Activated CD8-positive, alpha-beta T cell treated with anti-CD3 and anti-CD28 coated beads for 36 hours (primary cell): ENCODE measurements at regions not wholly inside any gene's neighbourhood (a gene's known extent, or its start where the extent isn't known, plus 50 kb on each side); places are given as distances from the start of the nearest gene placed in this dataset.
"Not testable (repeated sequence)": the region's sequence is repeated elsewhere in the genome, so short reads cannot be mapped to it uniquely, and the experiment has no call there.

Experiments used
- ATAC-seq: fragments of 200-7000 bp; cut with Tn5 transposase; one replicate; pipeline ENCODE4 v1.10.0; 2021; ENCODE audit warnings: mild to moderate bottlenecking, moderate library complexity
- CTCF ChIA-PET: fragments of 350-600 bp; sonication (Branson Sonifier 250); formaldehyde crosslinking; loops from one replicate; lab custom pipeline; 2021; ENCODE audit warnings: antibody characterized with exemption; lab: Charles Lee
- POLR2A ChIA-PET: fragments of 350-600 bp; sonication (Branson Sonifier 250); formaldehyde crosslinking; loops from one replicate; lab custom pipeline; 2021; ENCODE audit warnings: antibody characterized with exemption; lab: Charles Lee
- DNase-seq: peaks from one replicate; pipeline ENCODE4 v3.0.0-alpha.2; 2020
- H3K27ac Mint-ChIP-seq: one replicate; pipeline ENCODE4 v1.8.0; 2021; ENCODE audit warnings: mild to moderate bottlenecking, mixed read lengths
- H3K27me3 Mint-ChIP-seq: one replicate; pipeline ENCODE4 v1.8.0; 2021; ENCODE audit warnings: mixed read lengths
- H3K36me3 Mint-ChIP-seq: one replicate; pipeline ENCODE4 v1.8.0; 2021; ENCODE audit warnings: low read depth, mixed read lengths
- H3K4me1 Mint-ChIP-seq: one replicate; pipeline ENCODE4 v1.8.0; 2021; ENCODE audit warnings: low read depth, mixed read lengths
- H3K4me3 Mint-ChIP-seq: one replicate; pipeline ENCODE4 v1.8.0; 2021; ENCODE audit warnings: mild to moderate bottlenecking, moderate library complexity, mixed read lengths
- H3K9me3 Mint-ChIP-seq: one replicate; pipeline ENCODE4 v1.8.0; 2021; ENCODE audit warnings: mixed read lengths
- intact Hi-C: fragments of 100-400 bp; cut with micrococcal nuclease; formaldehyde crosslinking; loops from one replicate; pipeline ENCODE4 v1.10.0; 2022
- TF ChIP-seq, protein P1 (sequence below): fragments of 200-600 bp; IDR thresholded peaks from one replicate; pipeline ENCODE4 v1.8.0; 2022; ENCODE audit warnings: antibody characterized with exemption, mild to moderate bottlenecking

GRCh38 chr1:115524236-115524635 is 117.5 kb upstream of the VANGL1 start:
- H3K36me3 Mint-ChIP-seq: no peaks in the 10 kb centered on the region
- no peak overlapping the region for H3K27ac Mint-ChIP-seq
- H3K4me3 Mint-ChIP-seq: no peak overlapping the region
- no peaks in the 10 kb centered on the region for H3K4me1 Mint-ChIP-seq
- intact Hi-C loops: no loop called here
- CTCF ChIA-PET: no interaction called here
- peaks cover 1% of the 10 kb centered on the region for H3K27me3 Mint-ChIP-seq
- DNase-seq (no peak), ATAC-seq (no peak)
- H3K9me3 Mint-ChIP-seq: no peaks in the 10 kb centered on the region
- TF ChIP-seq, protein P1, sequence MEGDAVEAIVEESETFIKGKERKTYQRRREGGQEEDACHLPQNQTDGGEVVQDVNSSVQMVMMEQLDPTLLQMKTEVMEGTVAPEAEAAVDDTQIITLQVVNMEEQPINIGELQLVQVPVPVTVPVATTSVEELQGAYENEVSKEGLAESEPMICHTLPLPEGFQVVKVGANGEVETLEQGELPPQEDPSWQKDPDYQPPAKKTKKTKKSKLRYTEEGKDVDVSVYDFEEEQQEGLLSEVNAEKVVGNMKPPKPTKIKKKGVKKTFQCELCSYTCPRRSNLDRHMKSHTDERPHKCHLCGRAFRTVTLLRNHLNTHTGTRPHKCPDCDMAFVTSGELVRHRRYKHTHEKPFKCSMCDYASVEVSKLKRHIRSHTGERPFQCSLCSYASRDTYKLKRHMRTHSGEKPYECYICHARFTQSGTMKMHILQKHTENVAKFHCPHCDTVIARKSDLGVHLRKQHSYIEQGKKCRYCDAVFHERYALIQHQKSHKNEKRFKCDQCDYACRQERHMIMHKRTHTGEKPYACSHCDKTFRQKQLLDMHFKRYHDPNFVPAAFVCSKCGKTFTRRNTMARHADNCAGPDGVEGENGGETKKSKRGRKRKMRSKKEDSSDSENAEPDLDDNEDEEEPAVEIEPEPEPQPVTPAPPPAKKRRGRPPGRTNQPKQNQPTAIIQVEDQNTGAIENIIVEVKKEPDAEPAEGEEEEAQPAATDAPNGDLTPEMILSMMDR: no peak
- POLR2A ChIA-PET: no interaction called here

- no peak for DNase-seq
- Mint-ChIP-seq H3K9me3 (no peaks in the 10 kb centered on the region), H3K27me3 (peaks cover 3% of the 10 kb centered on the region), H3K4me1 (no peaks in the 10 kb centered on the region), H3K27ac (no peak overlapping the region), H3K4me3 (no peak overlapping the region), H3K36me3 (no peaks in the 10 kb centered on the region)
- no peak for ATAC-seq
- TF ChIP-seq, protein P1: no peak
- ChIA-PET POLR2A (no interaction called here), CTCF (interaction anchor here (0.7 kb wide), 1 partner anchor 37 kb away, joined by 3 read pairs; no protein-coding TSS in a partner anchor)
- intact Hi-C loops: no loop called here
Measured at GRCh38 chr1:115522386-115522785, 119.4 kb upstream of the VANGL1 start.

DNA sequence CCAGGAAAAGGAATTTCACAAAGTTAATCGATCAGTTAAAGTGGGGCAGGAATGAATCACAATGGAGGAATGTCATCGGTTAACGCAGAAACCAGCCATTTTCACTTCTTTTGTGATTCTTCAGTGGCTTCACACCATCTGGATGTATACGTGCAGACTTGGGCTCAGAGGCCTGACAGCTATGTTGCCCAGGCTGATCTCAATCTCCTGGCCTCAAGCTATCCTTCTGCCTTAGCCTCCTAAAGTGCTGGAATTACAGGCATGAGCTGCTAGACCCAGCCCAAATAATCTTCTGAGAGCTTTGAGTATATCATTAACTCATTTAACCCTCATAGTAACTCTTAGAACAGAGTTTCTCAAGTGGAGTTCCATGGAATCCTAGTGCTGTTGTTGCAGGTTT is 126.5 kb upstream of the VANGL1 start:
- intact Hi-C loops: no loop called here
- Mint-ChIP-seq H3K9me3 (no peaks in the 10 kb centered on the region), H3K36me3 (no peaks in the 10 kb centered on the region), H3K4me3 (no peak overlapping the region), H3K27ac (no peak overlapping the region), H3K27me3 (peaks cover 3% of the 10 kb centered on the region), H3K4me1 (no peaks in the 10 kb centered on the region)
- ATAC-seq: no peak
- TF ChIP-seq, protein P1: no peak
- DNase-seq: no peak
- POLR2A ChIA-PET: no interaction called here
- CTCF ChIA-PET: no interaction called here

DNA sequence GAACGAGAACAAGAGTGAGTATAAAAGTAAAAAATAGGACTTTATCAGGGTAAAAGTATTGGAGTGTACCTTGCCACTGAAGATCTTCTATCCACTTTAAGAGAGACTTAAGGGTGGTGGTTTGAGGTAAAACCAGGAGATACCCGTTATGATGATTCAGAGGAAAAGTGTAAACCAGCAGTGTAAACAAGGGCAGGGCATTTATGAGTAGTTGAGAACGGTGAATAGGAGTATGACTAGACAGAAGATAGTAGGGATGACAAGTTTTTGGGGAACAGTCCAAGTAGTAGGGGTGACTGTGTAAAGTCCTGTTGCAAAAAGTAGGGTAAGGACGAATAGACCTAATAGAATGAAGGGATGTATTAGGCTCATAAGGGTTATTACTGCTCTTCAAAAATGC is 131.5 kb upstream of the VANGL1 start:
- CTCF ChIA-PET, ATAC-seq, H3K36me3 Mint-ChIP-seq, H3K27ac Mint-ChIP-seq, H3K4me3 Mint-ChIP-seq, H3K9me3 Mint-ChIP-seq, POLR2A ChIA-PET, intact Hi-C loops, DNase-seq, H3K4me1 Mint-ChIP-seq: not testable (repeated sequence)
- peaks cover 12% of the 10 kb centered on the region for H3K27me3 Mint-ChIP-seq

DNA sequence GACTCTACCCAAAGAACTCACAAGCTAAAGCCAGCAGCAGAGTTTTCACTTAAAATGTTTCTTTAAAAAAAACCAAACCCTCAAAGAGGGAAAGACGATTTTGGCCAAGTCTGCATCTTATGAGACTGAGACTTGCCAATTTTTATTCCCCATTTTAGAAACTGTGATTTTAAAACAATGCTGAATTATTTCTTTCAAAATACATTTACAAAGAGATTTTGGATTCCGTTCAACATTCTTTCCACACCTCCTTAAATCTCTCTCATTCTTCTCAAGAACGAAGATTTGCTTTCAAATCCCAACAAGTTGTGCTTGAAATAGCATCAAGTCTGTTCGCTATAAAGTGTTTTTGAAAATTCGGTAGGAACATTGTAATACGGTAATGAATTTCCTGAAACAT is 133.9 kb upstream of the VANGL1 start:
- Mint-ChIP-seq H3K4me1 (no peaks in the 10 kb centered on the region), H3K4me3 (no peak overlapping the region), H3K36me3 (no peaks in the 10 kb centered on the region), H3K27me3 (peaks cover 14% of the 10 kb centered on the region), H3K27ac (no peak overlapping the region), H3K9me3 (no peaks in the 10 kb centered on the region)
- ChIA-PET CTCF (no interaction called here), POLR2A (no interaction called here)
- TF ChIP-seq, protein P1: no peak
- intact Hi-C loops: no loop called here
- DNase-seq (no peak), ATAC-seq (no peak)
